GM23248 (cell line): ENCODE measurements at regions not wholly inside any gene's neighbourhood (a gene's known extent, or its start where the extent isn't known, plus 50 kb on each side); places are given as distances from the start of the nearest gene placed in this dataset.

Experiments
- EZH2 ChIP-seq: fragments of 200-600 bp; sonication (generic); IDR thresholded peaks from 2 replicates; pipeline ENCODE4 v1.6.1; 2018; ENCODE audit warnings: antibody characterized with exemption, mild to moderate bottlenecking; ENCODE audit not compliant: insufficient read depth, poor library complexity, severe bottlenecking
- EZH2phosphoT487 ChIP-seq: fragments of 200-600 bp; sonication (generic); IDR thresholded peaks from 2 replicates; pipeline ENCODE4 v1.6.1; 2018; ENCODE audit warnings: antibody characterized with exemption, moderate library complexity, mild to moderate bottlenecking, low read depth; ENCODE audit not compliant: insufficient read depth

GRCh38 chr5:27773166-27773565 lies 734.8 kb upstream of the CDH9 start:
- TF ChIP-seq EZH2phosphoT487 (no peak), EZH2 (no peak)
